Lung (tissue), 11 donors: ENCODE measurements at regions not wholly inside any gene's neighbourhood (a gene's known extent, or its start where the extent isn't known, plus 50 kb on each side); places are given as distances from the start of the nearest gene placed in this dataset.
"Not testable (repeated sequence)": the region's sequence is repeated elsewhere in the genome, so short reads cannot be mapped to it uniquely, and the experiment has no call there.

Source experiments
- ATAC-seq: fragments of 200-7000 bp; cut with Tn5 transposase; one replicate; pipeline ENCODE4 v1.9.1; 2020; ENCODE audit warnings: moderate number of reproducible peaks; ENCODE audit not compliant: insufficient read depth, low FRiP score
- DNase-seq, 3 donors: peaks; one replicate each; pipeline ENCODE4 v3.0.0-alpha.2; 2013 to 2017
- H3K27ac ChIP-seq, 2 donors: one replicate each; pipeline ENCODE4 v1.5.1; 2013; ENCODE audit warnings: mild to moderate bottlenecking in 2 of 2, moderate library complexity in 2 of 2, control low read depth in 1 of 2, inconsistent platforms in 1 of 2, low read depth in 1 of 2, low read length in 1 of 2
- H3K27me3 ChIP-seq, 3 donors: one replicate each; pipeline ENCODE4 v1.5.1; 2013; ENCODE audit warnings: low read length in 2 of 3; ENCODE audit not compliant: control insufficient read depth in 3 of 3, insufficient read depth in 3 of 3
- H3K36me3 ChIP-seq, 4 donors: one replicate each; pipeline ENCODE4 v1.5.1; 2013; ENCODE audit warnings: low read length in 4 of 4, mild to moderate bottlenecking in 1 of 4, moderate library complexity in 1 of 4; ENCODE audit not compliant: control insufficient read depth in 4 of 4, insufficient read depth in 4 of 4
- H3K4me1 ChIP-seq, 5 donors: one replicate each; pipeline ENCODE4 v1.5.1; 2013; ENCODE audit warnings: low read length in 5 of 5, mild to moderate bottlenecking in 2 of 5, moderate library complexity in 1 of 5; ENCODE audit not compliant: control insufficient read depth in 5 of 5, insufficient read depth in 5 of 5
- H3K4me3 ChIP-seq: one replicate; pipeline ENCODE4 v1.5.1; 2013; ENCODE audit warnings: mild to moderate bottlenecking, control low read depth, moderate library complexity
- H3K9ac ChIP-seq, 2 donors: one replicate each; pipeline ENCODE4 v1.5.1; 2013; ENCODE audit warnings: low read length in 2 of 2, control low read depth in 1 of 2; ENCODE audit not compliant: insufficient read depth in 1 of 2
- H3K9me3 ChIP-seq, 4 donors: one replicate each; pipeline ENCODE4 v1.5.1; 2013; ENCODE audit warnings: low read length in 3 of 4, mild to moderate bottlenecking in 1 of 4, moderate library complexity in 1 of 4; ENCODE audit not compliant: control insufficient read depth in 4 of 4, insufficient read depth in 3 of 4
- WGBS, 2 donors: extraction: QIAGEN DNeasy Blood & Tissue Kit; methylation state at CpG; one replicate each; pipeline ENCODE4 v1.1.7; 2013; 5-methylcytosine and 5-hydroxymethylcytosine counted together
- TF ChIP-seq, protein P1 (sequence below): IDR thresholded peaks from 2 replicates; pipeline ENCODE4 v1.5.1; 2012; ENCODE audit warnings: mild to moderate bottlenecking; ENCODE audit errors: control extremely low read depth, extremely low read depth
- donor health status: control.
- donor health status: control.
- donor health status: Bipolar disorder and iron deficiency.
- donor health status: healthy.
- donor health status: DM: yes; HTN: yes; CAD: no.

- H3K4me3 ChIP-seq = no peak overlapping the region
- no peak for ATAC-seq
- no peaks in the 10 kb centered on the region for H3K27me3 ChIP-seq
- H3K27ac ChIP-seq = no peak overlapping the region
- no peak overlapping the region for H3K9ac ChIP-seq
- no peak for DNase-seq
- H3K36me3 ChIP-seq = no peaks in the 10 kb centered on the region
- 65 to 74% methylated on average over 1 of the region's 1 CpG for whole genome bisulfite sequencing, 2 donors
- peaks cover 0 to 3% (median 0%) of the 10 kb centered on the region in 4 donors for H3K9me3 ChIP-seq
- no peaks in the 10 kb centered on the region for H3K4me1 ChIP-seq
- TF ChIP-seq, protein P1, sequence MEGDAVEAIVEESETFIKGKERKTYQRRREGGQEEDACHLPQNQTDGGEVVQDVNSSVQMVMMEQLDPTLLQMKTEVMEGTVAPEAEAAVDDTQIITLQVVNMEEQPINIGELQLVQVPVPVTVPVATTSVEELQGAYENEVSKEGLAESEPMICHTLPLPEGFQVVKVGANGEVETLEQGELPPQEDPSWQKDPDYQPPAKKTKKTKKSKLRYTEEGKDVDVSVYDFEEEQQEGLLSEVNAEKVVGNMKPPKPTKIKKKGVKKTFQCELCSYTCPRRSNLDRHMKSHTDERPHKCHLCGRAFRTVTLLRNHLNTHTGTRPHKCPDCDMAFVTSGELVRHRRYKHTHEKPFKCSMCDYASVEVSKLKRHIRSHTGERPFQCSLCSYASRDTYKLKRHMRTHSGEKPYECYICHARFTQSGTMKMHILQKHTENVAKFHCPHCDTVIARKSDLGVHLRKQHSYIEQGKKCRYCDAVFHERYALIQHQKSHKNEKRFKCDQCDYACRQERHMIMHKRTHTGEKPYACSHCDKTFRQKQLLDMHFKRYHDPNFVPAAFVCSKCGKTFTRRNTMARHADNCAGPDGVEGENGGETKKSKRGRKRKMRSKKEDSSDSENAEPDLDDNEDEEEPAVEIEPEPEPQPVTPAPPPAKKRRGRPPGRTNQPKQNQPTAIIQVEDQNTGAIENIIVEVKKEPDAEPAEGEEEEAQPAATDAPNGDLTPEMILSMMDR = no peak
Measured at GRCh38 chr19:28687296-28687695, 525.7 kb downstream of the UQCRFS1 start.

GRCh38 chr19:28686756-28687155, 526.2 kb downstream of the UQCRFS1 start:
- TF ChIP-seq, protein P1 = no peak
- WGBS, 2 donors = 30 to 50% methylated on average over 2 of the region's 2 CpGs
- no peak for DNase-seq
- Histone ChIP-seq H3K36me3 (no peaks in the 10 kb centered on the region), H3K9me3 (no peaks in the 10 kb centered on the region), H3K9ac (no peak overlapping the region), H3K4me3 (no peak overlapping the region), H3K4me1 (no peaks in the 10 kb centered on the region), H3K27me3 (no peaks in the 10 kb centered on the region), H3K27ac (no peak overlapping the region)
- ATAC-seq = no peak

- TF ChIP-seq, protein P1 = no peak
- no peaks in the 10 kb centered on the region for H3K27me3 ChIP-seq
- ATAC-seq (no peak), DNase-seq (no peak)
- H3K4me3 ChIP-seq = no peak overlapping the region
- H3K36me3 ChIP-seq = no peaks in the 10 kb centered on the region
- H3K27ac ChIP-seq = no peak overlapping the region
- 90% methylated on average over 3 of the region's 3 CpGs for WGBS, 2 donors
- no peak overlapping the region for H3K9ac ChIP-seq
- no peaks in the 10 kb centered on the region for H3K9me3 ChIP-seq
- H3K4me1 ChIP-seq = no peaks in the 10 kb centered on the region
Measured at GRCh38 chr19:28685802-28686201, 527.1 kb downstream of the UQCRFS1 start.

DNA sequence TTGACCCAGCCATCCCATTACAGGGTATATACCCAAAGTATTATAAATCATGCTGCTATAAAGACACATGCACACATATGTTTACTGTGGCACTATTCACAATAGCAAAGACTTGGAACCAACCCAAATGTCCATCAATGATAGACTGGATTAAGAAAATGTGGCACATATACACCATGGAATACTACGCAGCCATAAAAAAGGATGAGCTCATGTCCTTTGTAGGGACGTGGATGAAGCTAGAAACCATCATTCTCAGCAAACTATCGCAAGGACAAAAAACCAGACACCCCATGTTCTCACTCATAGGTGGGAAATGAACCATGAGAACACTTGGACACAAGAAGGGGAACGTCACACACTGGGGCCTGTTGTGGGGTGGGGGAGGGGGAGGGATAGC, 527.9 kb downstream of the UQCRFS1 start:
- H3K36me3 ChIP-seq, H3K4me3 ChIP-seq, H3K4me1 ChIP-seq, H3K9ac ChIP-seq, ATAC-seq, H3K9me3 ChIP-seq, H3K27me3 ChIP-seq, H3K27ac ChIP-seq, DNase-seq: not testable (repeated sequence)
- whole genome bisulfite sequencing, 2 donors = 83 to 88% methylated on average over 4 of the region's 4 CpGs
